ENCODE measurements at regions not wholly inside any gene's neighbourhood (a gene's known extent, or its start where the extent isn't known, plus 50 kb on each side); places are given as distances from the start of the nearest gene placed in this dataset.

- WGBS, result 66% methylated on average over 4 of the region's 4 CpGs
- Histone ChIP-seq H3K36me3 (ENCODE audit: control insufficient read depth in 4 of 4, insufficient read depth in 3 of 4, low read depth in 1 of 4, low read length in 3 of 4) (no peaks in the 10 kb centered on the region), H3K9ac (ENCODE audit: low read depth in 1 of 2, low read length in 2 of 2) (no peak overlapping the region), H3K27ac (ENCODE audit: low read depth in 1 of 2, low read length in 2 of 2) (no peak overlapping the region), H3K4me1 (ENCODE audit: control insufficient read depth in 4 of 4, insufficient read depth in 4 of 4, low read length in 3 of 4) (no peaks in the 10 kb centered on the region), H3K27me3 (ENCODE audit: control insufficient read depth in 4 of 4, insufficient read depth in 4 of 4, low read length in 3 of 4) (no peaks in the 10 kb centered on the region), H3K9me3 (ENCODE audit: control insufficient read depth in 4 of 4, low read length in 3 of 4) (no peaks in the 10 kb centered on the region), H3K4me3 (ENCODE audit: low read depth in 1 of 3, low read length in 3 of 3) (no peak overlapping the region)
- TF ChIP-seq RXRA (IDR thresholded peaks at IDR 0.05), result no peak
- TF ChIP-seq FOXA2 (IDR thresholded peaks at IDR 0.05), result no peak
- TF ChIP-seq NR2F2 (IDR thresholded peaks at IDR 0.05), result no peak
- no peak for TF ChIP-seq HNF4G (IDR thresholded peaks at IDR 0.05)
- TF ChIP-seq CTCF (IDR thresholded peaks at IDR 0.05; ENCODE audit: low read depth, low read length, missing input control), result no peak
- TF ChIP-seq GABPA (IDR thresholded peaks at IDR 0.05 in 1 of 2, conservative IDR thresholded peaks at IDR 0.05 in 1 of 2), result no peak
- TF ChIP-seq, protein P1, sequence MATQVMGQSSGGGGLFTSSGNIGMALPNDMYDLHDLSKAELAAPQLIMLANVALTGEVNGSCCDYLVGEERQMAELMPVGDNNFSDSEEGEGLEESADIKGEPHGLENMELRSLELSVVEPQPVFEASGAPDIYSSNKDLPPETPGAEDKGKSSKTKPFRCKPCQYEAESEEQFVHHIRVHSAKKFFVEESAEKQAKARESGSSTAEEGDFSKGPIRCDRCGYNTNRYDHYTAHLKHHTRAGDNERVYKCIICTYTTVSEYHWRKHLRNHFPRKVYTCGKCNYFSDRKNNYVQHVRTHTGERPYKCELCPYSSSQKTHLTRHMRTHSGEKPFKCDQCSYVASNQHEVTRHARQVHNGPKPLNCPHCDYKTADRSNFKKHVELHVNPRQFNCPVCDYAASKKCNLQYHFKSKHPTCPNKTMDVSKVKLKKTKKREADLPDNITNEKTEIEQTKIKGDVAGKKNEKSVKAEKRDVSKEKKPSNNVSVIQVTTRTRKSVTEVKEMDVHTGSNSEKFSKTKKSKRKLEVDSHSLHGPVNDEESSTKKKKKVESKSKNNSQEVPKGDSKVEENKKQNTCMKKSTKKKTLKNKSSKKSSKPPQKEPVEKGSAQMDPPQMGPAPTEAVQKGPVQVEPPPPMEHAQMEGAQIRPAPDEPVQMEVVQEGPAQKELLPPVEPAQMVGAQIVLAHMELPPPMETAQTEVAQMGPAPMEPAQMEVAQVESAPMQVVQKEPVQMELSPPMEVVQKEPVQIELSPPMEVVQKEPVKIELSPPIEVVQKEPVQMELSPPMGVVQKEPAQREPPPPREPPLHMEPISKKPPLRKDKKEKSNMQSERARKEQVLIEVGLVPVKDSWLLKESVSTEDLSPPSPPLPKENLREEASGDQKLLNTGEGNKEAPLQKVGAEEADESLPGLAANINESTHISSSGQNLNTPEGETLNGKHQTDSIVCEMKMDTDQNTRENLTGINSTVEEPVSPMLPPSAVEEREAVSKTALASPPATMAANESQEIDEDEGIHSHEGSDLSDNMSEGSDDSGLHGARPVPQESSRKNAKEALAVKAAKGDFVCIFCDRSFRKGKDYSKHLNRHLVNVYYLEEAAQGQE (IDR thresholded peaks at IDR 0.05), result no peak
- TF ChIP-seq EGR1 (IDR thresholded peaks at IDR 0.05; ENCODE audit: low read depth in 2 of 2), result no peak
- no peak for TF ChIP-seq FOXA1 (IDR thresholded peaks at IDR 0.05)
- no peak for TF ChIP-seq ATF3 (IDR thresholded peaks at IDR 0.05)
- TF ChIP-seq, protein P2, sequence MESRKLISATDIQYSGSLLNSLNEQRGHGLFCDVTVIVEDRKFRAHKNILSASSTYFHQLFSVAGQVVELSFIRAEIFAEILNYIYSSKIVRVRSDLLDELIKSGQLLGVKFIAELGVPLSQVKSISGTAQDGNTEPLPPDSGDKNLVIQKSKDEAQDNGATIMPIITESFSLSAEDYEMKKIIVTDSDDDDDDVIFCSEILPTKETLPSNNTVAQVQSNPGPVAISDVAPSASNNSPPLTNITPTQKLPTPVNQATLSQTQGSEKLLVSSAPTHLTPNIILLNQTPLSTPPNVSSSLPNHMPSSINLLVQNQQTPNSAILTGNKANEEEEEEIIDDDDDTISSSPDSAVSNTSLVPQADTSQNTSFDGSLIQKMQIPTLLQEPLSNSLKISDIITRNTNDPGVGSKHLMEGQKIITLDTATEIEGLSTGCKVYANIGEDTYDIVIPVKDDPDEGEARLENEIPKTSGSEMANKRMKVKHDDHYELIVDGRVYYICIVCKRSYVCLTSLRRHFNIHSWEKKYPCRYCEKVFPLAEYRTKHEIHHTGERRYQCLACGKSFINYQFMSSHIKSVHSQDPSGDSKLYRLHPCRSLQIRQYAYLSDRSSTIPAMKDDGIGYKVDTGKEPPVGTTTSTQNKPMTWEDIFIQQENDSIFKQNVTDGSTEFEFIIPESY (IDR thresholded peaks at IDR 0.05), result no peak
- no peak for DNase-seq (ENCODE audit: low spot score)
These were observed 97.1 kb upstream of the ZNF608 start for GRCh38 chr5:124843596-124843899.

DNA sequence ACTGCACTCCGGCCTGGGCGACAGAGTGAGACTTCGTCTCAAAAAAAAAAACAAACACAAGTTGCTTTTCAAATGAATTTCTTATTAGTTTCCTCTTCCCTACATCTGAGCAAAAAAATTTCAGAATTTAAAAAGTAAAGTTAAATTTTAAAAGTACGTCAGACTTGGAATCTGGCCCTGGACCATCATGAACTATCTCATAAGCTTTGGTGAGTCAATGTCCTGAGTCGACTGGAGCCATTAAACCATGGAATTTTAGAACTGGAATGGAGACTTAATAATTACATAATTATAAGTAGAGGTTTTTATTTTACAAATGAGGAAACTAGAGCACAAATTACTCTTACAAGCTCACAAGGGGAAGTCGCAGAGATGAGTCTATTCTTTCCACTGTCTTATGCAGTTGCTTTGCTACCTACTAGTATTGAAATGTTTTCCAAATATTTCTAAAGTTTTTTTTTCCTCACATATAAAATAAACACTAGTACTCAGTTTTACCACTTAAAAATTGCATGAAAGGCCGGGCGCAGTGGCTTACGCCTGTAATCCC is 98.0 kb upstream of the ZNF608 start:
- Histone ChIP-seq H3K9ac (ENCODE audit: low read depth in 1 of 2, low read length in 2 of 2) (no peak overlapping the region), H3K36me3 (ENCODE audit: control insufficient read depth in 4 of 4, insufficient read depth in 3 of 4, low read depth in 1 of 4, low read length in 3 of 4) (no peaks in the 10 kb centered on the region), H3K9me3 (ENCODE audit: control insufficient read depth in 4 of 4, low read length in 3 of 4) (no peaks in the 10 kb centered on the region), H3K27ac (ENCODE audit: low read depth in 1 of 2, low read length in 2 of 2) (no peak overlapping the region), H3K4me1 (ENCODE audit: control insufficient read depth in 4 of 4, insufficient read depth in 4 of 4, low read length in 3 of 4) (no peaks in the 10 kb centered on the region), H3K4me3 (ENCODE audit: low read depth in 1 of 3, low read length in 3 of 3) (no peak overlapping the region), H3K27me3 (ENCODE audit: control insufficient read depth in 4 of 4, insufficient read depth in 4 of 4, low read length in 3 of 4) (no peaks in the 10 kb centered on the region)
- DNase-seq (ENCODE audit: low spot score), result no peak
- 95% methylated on average over 9 of the region's 9 CpGs for WGBS
- TF ChIP-seq HNF4A (conservative IDR thresholded peaks at IDR 0.05) (no peak), NR2F2 (IDR thresholded peaks at IDR 0.05) (no peak), RXRA (IDR thresholded peaks at IDR 0.05) (no peak), EGR1 (IDR thresholded peaks at IDR 0.05; ENCODE audit: low read depth in 2 of 2) (no peak), SP1 (IDR thresholded peaks at IDR 0.05) (no peak), TAF1 (conservative IDR thresholded peaks at IDR 0.05) (no peak), JUND (IDR thresholded peaks at IDR 0.05) (no peak), FOXA2 (IDR thresholded peaks at IDR 0.05) (no peak), YY1 (IDR thresholded peaks at IDR 0.05) (no peak)
- TF ChIP-seq, protein P3, sequence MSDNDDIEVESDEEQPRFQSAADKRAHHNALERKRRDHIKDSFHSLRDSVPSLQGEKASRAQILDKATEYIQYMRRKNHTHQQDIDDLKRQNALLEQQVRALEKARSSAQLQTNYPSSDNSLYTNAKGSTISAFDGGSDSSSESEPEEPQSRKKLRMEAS (IDR thresholded peaks at IDR 0.05), result no peak
- TF ChIP-seq, protein P2 (IDR thresholded peaks at IDR 0.05), result no peak
- TF ChIP-seq, protein P1 (IDR thresholded peaks at IDR 0.05), result no peak

Measured in liver (tissue), 8 donors.